ENCODE measurements at regions not wholly inside any gene's neighbourhood (a gene's known extent, or its start where the extent isn't known, plus 50 kb on each side); places are given as distances from the start of the nearest gene placed in this dataset.
"Not testable (repeated sequence)": the region's sequence is repeated elsewhere in the genome, so short reads cannot be mapped to it uniquely, and the experiment has no call there.

DNA sequence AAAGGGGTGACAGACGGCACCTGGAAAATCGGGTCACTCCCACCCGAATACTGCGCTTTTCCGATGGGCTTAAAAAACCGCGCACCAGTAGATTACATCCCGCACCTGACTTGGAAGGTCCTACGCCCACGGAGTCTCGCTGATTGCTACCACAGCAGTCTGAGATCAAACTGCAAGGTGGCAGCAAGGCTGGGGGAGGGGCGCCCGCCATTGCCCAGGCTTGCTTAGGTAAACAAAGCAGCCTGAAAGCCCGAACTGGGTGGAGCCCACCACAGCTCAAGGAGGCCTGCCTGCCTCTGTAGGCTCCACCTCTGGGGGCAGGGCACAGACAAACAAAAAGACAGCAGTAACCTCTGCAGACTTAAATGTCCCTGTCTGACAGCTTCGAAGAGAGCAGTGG, 234.2 kb upstream of the ANXA10 start:
- not testable (repeated sequence) for DNase-seq

DNA sequence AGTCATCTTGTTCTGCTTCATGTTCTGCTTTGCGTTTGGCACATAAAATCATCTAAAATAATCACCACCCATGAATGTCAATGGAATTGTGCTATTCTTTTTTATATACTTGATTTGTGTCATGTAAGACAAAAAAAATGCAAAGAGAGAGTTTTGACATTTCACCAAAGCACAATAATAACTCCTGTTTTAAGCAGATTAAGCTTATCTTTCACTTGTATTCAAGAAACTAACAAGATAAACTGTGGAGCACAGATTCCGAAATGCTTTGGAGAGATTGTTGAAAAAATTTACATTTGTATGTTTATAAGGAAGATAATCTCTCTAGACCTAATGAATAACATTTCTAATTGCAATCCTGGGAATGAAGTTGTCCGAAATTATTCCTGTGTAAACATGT, 225.1 kb upstream of the ANXA10 start:
- no peak for DNase-seq

DNA sequence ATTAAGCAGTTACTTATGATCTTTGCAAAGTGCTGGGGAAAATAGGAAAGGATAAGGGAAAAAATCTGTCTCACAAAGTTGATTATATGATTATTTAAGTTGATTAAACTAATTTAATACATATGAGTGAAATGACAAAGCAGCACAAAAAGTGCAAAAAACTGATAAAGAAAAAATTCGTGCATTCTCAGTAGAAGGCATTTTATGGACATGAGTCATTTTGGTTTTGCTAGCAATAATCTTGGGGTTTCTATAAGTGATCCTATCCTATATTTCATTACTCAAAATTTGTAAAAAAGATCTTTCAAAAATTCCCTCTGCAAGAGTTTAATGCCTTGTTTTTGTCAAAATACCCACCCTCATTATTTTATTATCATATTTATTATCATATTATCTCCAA, 224.2 kb upstream of the ANXA10 start:
- no peak for DNase-seq

DNA sequence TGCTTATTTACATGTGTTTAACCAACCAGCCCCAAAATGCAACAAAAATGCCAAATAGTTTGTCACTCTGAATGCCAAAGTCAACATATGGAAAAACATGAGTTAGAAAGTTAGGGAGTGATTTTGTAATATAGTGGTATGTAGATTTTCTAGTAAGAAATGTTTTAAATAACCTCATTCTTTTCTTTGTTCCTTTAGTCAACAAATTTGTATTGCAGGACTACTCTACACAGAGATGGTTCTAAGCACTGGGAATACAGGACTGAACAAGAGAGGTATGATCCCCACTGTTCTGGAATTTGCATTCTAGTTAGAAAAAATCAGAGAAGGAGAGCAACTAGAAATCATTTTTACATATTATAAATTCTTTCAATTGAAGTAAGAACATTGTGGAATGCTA, 218.8 kb upstream of the ANXA10 start:
- no peak for DNase-seq

DNA sequence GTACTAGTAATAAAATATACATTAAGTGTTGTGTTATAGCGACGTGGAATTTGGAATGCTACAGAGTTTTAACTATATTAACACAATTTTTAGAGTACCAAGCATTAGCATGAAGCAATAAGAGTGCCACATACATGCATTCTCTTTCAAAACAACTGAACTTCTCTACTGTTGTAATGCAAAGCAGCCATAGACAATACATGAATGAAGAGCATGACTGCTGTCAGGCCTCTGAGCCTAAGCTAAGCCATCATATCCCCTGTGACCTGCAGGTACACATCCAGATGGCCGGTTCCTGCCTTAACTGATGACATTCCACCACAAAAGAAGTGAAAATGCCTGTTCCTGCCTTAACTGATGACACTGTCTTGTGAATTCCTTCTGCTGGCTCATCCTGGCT, 216.2 kb upstream of the ANXA10 start:
- not testable (repeated sequence) for DNase-seq

DNA sequence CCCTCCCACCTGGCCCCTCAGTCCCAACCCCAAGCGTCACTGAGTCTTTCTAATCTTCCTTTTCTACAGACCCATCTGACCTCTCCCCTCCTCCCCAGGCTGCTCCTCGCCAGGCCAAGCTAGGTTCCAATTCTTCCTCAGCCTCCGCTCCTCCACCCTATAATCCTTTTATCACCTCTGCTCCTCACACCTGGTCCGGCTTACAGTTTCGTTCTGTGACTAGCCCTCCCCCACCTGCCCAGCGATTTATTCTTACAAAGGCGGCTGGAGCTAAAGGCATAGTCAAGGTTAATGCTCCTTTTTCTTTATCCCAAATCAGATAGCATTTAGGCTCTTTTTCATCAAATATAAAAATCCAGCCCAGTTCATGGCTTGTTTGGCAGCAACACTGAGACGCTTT, 214.5 kb upstream of the ANXA10 start:
- DNase-seq = not testable (repeated sequence)

DNA sequence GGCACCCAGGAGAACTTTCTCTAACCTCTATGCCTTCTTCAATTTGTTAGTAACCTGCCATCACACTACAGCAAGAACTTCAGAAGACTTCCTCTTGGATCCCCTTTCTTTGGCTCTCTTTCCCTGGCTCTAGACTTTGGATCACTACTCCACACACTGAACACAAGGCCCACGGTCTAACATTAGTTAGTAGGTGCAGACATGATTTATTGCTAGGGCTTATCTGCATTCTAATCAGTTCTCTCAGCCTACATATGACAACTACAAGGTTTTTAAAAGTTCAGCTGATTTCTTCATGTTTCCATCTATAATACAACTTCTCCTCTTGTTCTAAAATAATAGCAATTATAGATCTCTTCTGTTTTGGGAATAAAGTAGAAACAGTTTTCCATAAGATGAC, 209.1 kb upstream of the ANXA10 start:
- DNase-seq = no peak

DNA sequence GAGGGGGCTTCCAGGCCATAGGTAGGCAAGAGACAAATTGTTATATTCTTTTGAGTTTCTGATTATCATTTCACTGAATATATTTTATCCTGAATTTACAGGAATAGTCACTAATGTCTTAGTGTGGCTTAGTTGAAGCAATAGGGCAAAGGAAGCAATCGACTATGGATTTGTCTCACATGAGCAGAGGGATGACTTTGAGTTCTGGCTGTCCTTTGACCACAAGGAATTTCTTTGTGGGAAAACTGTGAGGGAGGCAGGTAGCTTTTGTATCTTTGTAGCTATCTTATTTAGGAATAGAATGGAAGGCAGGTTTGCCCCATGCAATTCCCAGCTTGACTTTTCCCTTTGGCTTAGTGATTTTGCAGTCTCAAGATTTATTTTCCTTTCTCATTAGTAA, 207.3 kb upstream of the ANXA10 start:
- no peak for DNase-seq

DNA sequence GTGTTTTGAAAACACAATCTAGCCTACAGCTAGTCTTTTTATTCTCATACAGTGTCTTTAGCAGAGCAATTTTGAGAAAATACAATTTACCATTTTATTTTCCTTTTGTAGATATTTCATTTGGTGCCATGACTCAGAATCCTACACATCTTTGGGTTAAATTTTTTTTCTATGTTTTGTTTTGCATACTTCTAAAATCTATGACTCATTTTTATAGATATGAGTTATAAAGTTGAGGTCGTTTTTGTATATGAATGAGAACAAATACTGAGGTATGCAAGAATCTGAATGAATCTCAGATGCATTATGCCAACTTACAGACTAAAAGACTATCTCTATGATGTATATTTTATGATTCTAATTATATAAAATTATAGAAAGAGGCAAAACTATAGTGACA, 206.5 kb upstream of the ANXA10 start:
- no peak for DNase-seq

DNA sequence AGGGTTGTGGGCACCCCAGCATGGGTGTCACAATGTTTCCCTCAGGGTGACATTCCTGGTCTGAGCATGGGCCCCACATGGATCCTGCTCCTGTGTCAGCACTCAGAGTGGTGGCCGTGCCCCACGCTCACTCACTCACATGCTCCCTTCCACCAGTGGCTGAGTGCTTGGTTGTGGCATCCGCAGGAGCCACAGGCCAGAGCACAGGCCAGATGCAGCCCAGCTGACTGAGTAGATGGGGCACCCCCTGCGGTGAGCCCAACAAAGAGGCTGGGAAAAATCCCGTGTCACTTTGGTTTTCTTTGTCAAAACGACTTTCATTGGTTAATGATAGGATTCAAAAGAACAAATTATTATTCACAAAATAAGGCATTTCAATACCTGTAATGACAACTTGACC, 204.6 kb upstream of the ANXA10 start:
- DNase-seq = no peak

DNA sequence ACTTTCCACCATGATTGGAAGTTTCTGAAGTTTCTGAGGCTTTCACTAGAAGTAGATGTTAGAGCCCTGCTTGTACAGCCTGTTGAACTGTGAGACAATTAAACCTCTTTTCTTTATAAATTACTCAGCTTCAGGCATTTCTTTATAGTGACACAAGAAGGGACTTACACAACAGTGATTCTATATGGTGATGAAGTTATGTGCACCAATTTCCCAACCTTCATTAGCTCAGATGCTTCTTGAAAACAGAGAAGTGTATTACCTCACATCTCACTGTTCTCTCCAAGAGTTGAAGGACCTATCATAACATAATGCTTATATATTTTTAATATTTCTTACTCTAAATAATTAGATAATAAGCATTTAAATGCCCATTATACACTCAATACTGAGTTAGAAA, 202.1 kb upstream of the ANXA10 start:
- DNase-seq = no peak

DNA sequence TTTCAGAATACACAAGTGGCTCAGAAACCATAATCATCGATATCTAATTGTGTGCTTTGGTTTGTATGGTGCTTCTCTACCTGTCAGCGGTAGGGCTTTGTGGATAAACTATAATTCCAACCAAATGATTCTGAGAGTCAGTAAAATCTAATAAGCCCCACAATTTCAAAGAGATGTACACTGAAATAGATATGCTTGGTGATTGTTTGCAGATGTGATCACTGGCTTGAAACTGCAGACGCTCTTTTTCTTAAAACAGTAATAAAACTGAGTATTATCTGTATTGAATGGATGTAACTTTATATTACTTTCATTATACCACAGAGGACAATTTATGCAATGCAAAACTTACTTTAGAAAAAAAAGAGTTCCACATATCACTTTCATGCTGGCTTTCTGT, 198.8 kb upstream of the ANXA10 start:
- DNase-seq = no peak

DNA sequence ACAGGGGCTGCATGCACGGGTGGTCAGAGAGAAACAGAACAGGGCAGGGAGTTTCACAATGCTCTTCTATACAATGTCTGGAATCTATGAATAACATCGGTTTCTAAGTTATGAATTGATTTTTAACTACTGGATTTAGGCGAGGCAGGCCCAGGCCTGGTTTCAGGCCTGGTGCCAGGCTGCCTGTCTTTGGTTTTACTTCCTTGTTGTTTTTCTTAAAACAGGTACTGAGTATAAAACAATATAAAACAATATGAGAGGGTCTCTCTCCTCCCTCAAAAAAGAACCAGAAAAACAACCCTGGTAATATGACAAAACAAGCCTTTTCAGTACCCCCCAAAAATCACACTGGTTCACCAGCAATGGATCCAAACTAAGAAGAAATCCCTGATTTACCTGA, 196.1 kb upstream of the ANXA10 start:
- DNase-seq = not testable (repeated sequence)

DNA sequence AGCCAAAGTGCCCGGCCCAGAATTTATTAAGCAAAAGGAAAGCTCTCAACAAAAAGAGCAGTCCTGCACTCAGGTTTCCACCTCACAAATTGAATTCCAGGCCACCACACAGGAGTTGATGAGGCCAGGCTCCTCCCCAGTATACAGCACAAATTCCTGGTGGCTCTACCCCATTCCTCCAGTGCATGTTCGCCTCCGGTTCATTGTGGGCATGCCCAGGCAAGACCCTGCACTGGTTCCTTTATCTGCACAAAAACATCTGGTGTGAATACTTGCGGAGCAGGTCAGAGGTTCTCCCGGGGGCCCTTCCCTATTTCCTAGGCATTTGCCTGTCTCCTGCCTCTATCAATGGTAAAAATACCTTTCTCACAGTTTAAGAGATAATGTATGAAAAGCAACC, 195.2 kb upstream of the ANXA10 start:
- no peak for DNase-seq

DNA sequence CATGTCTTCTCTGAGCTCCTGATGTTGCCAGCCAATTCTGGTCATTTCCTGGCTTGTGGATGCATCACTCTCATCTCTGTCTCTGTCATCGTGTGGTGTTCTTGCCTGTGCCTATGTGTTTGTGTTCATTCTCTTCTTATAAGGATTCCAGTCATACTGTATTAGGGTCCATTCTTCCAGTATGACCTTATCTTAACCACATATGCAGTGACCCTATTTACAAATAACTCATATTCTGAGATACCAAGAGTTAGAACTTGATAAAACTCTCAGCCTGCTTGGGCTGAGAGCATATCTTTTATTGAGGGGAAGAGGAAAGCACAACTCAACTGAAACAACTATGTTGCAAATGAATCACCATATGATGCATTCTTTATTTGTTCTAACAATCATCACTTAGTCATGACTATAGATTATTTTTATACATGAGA, 189.0 kb upstream of the ANXA10 start:
- DNase-seq = no peak

DNA sequence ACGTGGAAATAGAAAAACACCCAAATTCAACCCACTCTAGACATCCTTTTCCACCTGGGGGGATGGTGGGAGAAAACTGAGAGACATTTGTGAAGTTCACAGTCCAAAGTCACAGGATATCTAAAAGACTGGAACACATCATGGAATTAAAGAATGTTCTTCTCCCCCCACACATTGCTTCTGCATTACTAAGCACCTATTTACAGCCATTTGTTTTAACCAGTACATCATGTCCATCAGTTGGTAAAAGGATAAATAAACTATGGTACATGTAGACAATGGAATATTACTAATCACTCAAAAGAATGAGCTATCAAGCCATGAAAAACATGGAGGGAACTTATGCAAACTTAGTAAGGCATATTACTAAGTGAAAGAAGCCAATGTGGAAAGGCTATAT, 185.5 kb upstream of the ANXA10 start:
- DNase-seq = no peak

DNA sequence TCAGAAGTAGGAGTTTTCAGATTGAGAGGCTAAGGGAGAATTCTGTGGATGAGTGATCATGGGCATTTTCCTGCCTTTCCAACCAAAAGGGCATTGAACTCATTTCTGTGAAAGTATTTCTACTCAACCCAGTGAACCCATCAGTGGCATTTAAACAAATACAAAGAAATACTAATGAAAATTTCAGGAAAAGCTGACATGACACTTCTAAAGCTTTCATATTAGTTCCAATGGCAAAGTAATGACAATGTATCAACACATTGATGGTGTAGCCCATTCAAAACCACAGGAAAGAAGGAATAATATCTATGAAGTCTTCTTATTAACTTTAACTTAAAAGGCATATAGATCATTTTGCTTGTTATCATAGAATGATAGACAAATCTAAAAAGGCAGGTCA, 183.5 kb upstream of the ANXA10 start:
- no peak for DNase-seq

DNA sequence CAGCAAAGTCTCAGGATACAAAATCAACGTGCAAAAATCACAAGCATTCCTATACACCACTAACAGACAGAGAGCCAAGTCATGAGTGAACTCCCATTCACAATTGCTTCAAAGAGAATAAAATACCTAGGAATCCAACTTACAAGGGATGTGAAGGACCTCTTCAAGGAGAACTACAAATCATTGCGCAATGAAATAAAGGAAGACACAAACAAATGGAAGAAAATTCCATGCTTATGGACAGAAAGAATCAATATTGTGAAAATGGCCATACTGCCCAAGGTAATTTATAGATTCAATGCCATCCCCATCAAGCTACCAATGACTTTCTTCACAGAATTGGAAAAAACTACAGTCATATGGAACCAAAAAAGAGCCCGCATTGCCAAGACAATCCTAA, 179.8 kb upstream of the ANXA10 start:
- not testable (repeated sequence) for DNase-seq

DNA sequence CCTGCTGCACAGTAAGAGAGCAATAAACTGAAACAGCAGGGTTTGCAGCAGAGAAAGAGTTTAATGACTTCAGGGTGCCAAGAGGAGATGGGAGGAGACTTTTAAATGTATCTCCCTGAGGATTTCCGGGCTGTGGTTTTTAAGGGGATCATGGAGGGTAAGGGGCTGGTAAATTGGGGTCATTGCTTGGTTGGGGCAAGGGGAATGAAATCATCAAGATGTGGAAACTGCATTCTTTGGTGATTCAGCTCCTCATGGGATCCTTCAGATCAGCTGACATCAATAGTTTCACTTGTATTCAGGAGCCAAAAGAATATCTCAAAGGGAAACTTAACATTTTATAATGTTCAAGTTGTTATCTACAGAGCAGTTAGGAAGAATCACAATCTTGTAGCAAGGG, 174.3 kb upstream of the ANXA10 start:
- no peak for DNase-seq

DNA sequence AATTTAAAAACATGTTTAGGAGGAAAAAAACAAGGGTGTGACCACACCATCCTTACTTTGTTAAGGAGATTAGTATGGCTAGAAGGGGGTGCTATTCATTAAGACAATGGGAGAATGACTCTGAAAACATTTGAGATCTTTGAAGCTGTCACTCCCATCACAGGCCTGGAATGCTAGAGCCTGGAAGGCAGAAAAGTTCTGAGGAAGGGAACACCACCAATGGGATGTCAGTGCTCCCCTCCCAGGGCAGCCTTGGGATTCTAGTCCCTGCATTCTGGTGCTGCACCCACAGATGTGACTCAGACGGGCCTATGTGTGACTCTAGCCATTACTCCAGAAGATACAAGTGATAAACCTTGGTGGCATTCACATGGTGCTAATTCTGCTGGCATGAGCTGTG, 162.2 kb upstream of the ANXA10 start:
- no peak for DNase-seq

DNA sequence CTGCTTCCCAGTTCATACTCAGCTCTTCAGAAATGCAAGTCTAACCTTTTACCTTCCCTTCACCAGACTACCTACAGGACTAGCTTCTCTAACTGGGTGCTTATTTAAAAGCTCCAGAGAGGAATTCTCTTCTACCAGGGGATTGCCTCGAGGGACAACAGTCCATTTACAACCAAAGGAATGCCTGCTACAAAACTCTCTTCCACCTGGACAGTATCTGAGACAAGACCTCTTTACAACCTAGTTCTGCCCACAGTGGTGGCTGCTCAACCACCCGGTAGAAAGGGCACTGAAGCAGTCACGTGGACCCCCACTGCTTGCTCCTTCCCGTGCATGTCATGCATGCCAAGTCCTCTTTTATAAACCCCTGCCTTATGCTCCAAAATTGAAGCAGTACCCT, 158.1 kb upstream of the ANXA10 start:
- DNase-seq = no peak

DNA sequence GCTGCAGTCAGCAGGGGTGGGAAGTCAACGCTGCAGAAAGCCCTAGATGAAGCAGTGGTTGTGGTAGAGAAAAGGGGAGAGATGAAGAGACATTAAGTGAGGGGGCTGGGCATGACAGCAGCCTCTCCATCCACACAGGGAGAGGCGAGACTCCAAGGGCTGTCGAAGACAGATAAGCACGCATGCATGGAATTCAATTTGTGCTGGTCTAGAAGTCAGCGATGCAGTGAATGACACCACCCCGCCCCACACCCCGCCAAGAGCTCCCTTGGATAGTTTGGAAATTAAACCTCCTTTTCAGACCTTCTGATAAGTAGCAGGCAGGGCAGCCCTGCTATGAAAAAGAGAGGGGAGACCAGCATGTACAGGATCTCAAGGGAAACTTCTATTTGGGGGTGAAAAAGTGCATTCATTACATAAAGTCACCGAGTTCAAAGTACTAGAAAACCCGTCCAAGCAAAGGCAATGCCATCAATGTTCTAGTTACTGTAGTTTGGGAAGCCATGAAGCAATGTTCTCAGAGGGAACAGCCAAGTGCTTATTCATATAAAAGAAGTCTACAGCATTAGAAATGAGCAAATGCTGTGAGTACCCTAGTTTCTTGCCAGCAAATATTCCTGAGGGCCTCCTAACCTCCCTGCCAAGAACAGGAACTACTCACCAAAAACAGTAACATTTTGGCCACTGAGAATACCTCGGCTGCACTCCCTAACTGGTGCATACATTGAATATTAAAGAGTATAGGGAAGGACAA, 152.3 kb upstream of the ANXA10 start:
- no peak for DNase-seq

DNA sequence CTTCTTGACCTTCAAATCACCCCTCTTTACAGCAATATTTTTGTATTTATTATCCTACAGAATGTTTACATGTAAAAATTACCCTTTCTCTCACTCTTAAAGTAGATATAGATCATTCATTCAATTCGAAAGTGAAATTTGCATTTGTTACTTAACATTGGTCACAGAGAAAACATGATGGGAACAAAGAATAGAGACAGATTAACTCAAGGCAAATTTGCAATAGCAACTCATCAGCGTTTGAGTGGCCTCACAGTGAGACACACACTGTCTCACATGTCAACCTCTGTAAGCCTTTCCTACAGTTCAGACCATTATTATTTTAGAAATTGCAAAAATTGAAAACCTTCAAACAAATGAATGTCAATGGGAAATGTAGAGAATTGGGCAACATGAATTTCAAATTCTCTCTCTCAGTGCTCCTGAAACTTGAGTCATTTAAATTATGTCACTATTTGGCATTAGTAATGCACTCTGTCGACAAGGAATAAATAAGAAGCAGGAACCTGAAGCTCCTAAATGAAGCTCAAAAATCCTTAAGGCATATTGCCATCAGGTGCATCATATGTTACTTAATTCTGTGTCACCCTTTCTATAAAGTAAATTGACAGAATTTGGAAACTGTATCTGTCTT, 148.3 kb upstream of the ANXA10 start:
- DNase-seq = no peak

DNA sequence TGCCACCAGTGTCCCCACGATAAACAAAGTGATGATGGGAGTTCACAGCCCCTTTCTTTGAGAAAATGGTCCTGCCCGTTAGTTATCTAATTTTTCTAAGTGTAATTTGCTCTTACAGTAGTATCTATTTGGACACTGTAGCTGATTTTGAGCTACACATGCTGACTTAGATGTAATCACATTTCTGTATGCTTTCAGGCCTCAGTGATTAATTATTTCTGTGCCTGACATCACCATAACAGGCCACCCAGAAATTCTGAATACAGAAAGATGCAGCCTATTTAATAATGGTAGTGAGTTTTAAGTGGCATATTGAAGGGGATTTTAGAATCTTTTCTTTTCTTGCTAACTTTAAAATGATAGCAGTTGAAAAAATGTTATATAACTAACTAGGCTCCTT, 147.6 kb upstream of the ANXA10 start:
- no peak for DNase-seq

DNA sequence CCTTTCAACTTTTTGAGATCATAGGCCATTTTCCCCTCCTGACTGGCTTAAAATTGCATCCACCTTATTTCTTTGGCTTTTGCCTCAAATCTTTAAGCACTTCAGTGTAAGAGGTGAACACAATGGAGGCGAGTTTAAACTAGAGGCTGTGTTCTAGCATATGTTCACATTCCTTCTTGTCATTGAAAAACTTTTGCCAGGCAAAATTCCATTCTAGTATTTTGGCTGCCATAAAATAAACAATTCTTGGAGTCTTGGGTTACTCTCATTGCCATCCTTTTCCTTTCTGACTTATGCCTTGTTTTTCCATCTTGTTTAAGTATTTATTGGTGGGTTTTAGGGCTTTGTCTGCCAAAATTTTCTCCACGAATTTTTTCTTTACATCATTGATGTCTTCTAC, 137.3 kb upstream of the ANXA10 start:
- DNase-seq = no peak

Data from activated T-cell treated with anti-CD3 and anti-CD28 coated beads, Interleukin-2, amount 50 U/mL, for 48 hours (primary cell).